GM12864 (cell line): ENCODE measurements at regions not wholly inside any gene's neighbourhood (a gene's known extent, or its start where the extent isn't known, plus 50 kb on each side); places are given as distances from the start of the nearest gene placed in this dataset.

Source experiments
- DNase-seq: peaks from one replicate; pipeline ENCODE4 v3.0.0-alpha.2; 2011; ENCODE audit warnings: low read depth
- H3K4me3 ChIP-seq: 2 replicates; pipeline ENCODE4 v1.5.1; 2011; ENCODE audit warnings: mild to moderate bottlenecking, low read depth, low read length, control low read depth
- TF ChIP-seq, protein P1 (sequence below): IDR thresholded peaks from 2 replicates; pipeline ENCODE4 v1.5.1; 2011; ENCODE audit warnings: low read depth, mild to moderate bottlenecking, moderate library complexity, low read length, control low read depth, inconsistent platforms; ENCODE audit errors: missing control alignments

DNA sequence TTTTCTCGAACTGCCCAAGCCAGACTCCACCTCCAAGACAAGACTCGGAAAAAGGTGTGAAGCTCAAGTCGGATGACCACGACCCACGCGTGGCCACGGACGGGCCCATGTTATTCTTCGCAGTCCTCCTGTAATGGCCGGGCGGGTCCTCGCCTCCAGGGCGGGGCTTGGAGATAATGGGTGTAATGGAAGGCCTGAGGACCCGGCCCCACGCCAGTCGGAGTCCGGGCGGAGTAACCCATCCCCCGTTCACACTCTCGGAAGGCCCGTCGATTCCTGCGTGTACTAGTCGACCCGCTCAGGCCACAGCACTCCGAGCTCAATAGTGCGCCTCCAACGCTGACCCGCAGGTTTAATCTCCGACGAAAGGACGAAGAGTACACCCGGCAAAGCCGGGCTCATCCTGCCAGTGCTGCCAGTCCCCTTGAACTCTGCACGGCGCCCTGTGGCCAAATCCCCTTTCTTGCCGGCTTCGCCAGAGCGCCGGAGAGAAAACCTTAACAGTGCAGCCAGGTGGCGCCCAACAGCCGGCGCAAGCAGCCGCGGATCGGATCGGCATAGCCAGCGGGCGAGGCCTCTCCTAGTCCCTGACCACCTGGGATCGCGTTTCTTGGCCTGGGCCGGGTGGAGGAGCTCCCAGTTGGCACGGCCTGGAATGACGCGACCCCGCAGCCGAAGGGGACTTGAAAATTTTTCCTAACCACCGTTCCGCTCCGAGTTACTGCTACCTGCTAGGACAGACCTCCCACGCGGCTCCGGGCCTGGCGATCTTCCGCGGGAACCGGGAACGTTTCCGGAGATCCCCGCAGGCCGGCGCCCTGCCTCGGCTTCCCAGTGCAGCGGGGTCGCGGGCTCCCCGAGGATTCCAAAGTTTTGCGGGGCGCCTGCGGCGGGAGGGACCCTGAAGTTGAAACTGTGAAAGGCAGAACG, 762.0 kb downstream of the KCNJ18 start:
- no peak overlapping the region for H3K4me3 ChIP-seq
- TF ChIP-seq, protein P1, sequence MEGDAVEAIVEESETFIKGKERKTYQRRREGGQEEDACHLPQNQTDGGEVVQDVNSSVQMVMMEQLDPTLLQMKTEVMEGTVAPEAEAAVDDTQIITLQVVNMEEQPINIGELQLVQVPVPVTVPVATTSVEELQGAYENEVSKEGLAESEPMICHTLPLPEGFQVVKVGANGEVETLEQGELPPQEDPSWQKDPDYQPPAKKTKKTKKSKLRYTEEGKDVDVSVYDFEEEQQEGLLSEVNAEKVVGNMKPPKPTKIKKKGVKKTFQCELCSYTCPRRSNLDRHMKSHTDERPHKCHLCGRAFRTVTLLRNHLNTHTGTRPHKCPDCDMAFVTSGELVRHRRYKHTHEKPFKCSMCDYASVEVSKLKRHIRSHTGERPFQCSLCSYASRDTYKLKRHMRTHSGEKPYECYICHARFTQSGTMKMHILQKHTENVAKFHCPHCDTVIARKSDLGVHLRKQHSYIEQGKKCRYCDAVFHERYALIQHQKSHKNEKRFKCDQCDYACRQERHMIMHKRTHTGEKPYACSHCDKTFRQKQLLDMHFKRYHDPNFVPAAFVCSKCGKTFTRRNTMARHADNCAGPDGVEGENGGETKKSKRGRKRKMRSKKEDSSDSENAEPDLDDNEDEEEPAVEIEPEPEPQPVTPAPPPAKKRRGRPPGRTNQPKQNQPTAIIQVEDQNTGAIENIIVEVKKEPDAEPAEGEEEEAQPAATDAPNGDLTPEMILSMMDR: no peak
- no peak for DNase-seq

DNA sequence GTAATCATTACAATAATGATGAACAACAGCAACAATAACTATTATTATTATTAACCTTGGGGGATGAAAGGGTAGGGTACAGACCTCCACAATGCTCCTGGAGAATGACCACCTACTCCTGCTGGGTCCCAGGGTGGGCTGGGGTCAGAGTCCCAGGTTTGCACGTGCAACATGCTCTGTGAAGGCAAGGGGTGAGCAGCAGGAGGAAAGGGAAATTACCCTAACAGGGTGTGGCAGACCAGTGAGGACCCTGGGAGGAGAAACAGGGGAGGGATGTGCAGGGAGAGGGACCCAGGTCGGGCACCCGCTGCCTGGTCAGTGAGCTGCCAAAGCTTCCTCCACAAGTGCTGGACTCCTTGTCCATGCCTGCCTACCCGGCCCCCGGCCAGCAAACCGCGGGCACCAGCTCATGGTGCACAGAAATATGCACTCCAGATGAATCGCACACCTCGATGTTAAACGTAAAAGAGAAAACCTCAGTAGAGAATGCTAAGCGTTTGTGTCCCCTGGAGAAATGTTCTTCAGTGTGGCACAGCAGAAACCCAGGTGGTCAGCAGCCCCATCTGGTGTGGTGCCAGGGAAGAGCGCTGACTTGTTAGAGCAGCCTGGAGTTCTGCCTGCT, 767.1 kb downstream of the KCNJ18 start:
- TF ChIP-seq, protein P1: no peak
- no peak overlapping the region for H3K4me3 ChIP-seq
- DNase-seq: no peak

DNA sequence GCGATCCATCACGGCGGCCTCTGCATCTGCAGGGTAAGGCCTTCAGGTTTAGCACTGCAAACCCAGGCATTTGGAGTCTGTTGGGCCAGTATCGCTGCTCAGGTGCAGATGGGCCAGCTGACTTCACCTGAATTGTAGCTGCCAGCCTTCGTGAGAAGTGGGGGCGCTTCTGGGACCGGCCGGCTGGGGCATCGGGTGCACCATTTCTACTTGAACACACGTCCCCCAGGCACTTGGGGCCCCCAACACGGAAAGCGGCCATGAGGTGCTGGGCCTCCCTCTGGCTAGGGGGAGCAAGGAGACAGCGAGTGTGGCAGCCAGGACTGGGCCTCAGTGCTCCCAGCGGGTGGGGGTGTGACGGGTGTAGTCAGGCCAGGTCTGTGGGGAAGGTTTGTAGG, 767.6 kb downstream of the KCNJ18 start:
- no peak overlapping the region for H3K4me3 ChIP-seq
- no peak for DNase-seq
- TF ChIP-seq, protein P1: no peak

DNA sequence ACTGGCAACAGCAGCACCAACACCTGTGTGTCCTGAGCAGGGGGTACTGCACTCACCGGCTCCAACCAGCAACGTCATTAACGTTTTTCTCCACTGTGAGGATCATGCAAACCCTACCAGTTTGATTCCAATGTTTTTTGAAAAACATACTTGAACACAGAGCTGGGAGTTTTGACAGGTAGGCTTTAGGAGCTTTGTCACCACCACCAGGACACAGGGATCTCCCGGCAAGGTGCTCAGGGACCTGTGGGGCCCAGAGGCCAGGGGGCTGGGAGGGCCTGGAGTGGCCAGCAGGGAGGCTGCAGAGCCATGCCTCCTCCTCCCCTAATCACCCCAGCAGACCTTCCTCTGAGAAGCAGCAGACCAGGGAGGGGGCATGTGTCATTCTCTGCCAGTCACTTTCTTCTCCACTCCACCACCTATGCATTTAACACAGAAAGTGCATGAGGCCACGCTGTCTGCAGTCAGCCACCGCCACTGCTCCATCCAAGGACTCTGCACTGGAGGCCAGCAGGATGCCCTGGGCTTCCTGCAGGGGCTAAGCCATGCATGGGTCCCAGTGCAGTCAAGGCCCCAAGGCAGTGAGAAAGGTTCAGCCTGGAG, 768.2 kb downstream of the KCNJ18 start:
- TF ChIP-seq, protein P1: no peak
- H3K4me3 ChIP-seq: no peak overlapping the region
- no peak for DNase-seq

DNA sequence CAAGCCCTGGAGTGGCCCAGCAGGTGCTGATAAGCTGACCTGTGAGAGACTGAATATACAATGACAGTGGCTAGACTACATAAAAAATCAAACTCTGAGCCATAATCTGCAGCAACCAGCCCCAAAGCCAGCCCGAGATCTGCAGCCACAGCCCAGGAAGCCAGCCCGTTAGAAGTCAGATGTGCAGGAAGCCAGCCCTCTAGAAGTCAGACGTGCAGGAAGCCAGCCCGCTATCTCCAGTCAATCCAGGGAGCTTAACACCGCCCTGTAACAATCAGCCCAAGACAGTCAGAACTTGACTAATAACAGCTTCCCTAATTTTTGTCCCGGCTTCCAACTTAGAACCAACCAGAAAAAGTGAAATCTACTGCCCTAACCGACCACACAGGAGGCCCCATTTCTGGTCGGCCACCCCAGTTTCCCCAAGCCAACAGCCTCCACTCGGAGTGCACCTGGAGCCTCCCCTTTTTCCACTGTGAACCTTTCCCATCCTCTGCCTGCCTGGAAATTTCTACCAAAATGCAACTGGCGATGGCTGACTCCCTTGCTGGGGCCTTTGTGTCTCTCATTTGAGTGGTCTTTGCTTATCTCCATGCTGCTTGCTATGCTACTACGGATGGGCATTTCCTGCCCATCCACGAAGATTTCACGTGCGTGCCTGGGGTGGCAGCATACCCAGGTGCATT, 769.3 kb downstream of the KCNJ18 start:
- no peak for DNase-seq
- TF ChIP-seq, protein P1: no peak
- H3K4me3 ChIP-seq: no peak overlapping the region

DNA sequence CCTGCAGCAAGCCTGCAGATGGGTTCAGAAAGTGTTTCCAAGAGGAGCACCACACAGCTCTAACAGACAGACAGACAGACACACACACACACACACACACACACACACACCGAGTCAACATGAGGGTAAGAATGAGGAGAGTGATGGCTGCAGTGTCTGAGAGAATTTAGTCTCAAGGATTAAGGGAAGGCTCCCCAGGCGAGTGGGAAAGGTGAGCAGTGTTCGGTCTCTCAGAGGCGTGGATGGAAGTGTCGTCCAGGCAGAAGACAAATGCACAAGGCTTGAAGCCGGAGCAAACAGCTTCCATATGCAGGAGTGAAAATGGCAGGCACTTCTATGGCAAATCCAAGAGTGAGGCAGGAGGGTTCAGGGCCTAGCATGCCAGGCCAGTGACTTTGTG, 770.1 kb downstream of the KCNJ18 start:
- TF ChIP-seq, protein P1: no peak
- DNase-seq: no peak
- no peak overlapping the region for H3K4me3 ChIP-seq
